H9 (cell line): ENCODE measurements at regions not wholly inside any gene's neighbourhood (a gene's known extent, or its start where the extent isn't known, plus 50 kb on each side); places are given as distances from the start of the nearest gene placed in this dataset.

ENCODE experiments used
- DNase-seq: peaks from one replicate; pipeline ENCODE4 v3.0.0-alpha.2; 2017
- H2AFZ ChIP-seq: one replicate; pipeline ENCODE4 v1.6.1; 2013; ENCODE audit warnings: mild to moderate bottlenecking, low read length, control low read depth, moderate library complexity
- H2AK5ac ChIP-seq: 2 replicates; pipeline ENCODE4 v1.6.1; 2013; ENCODE audit warnings: low read length, control low read depth, mixed read lengths; ENCODE audit not compliant: insufficient read length
- H2BK120ac ChIP-seq: one replicate; pipeline ENCODE4 v1.6.1; 2013; ENCODE audit warnings: low read depth, mild to moderate bottlenecking, low read length, control low read depth, inconsistent platforms; ENCODE audit not compliant: poor library complexity, severe bottlenecking
- H2BK12ac ChIP-seq: 2 replicates; pipeline ENCODE4 v1.6.1; 2013; ENCODE audit warnings: low read length, control low read depth, mixed read lengths, low read depth; ENCODE audit not compliant: insufficient read length
- H2BK15ac ChIP-seq: 2 replicates; pipeline ENCODE4 v1.6.1; 2013; ENCODE audit warnings: low read depth, low read length, control low read depth
- H2BK20ac ChIP-seq: one replicate; pipeline ENCODE4 v1.6.1; 2013; ENCODE audit warnings: low read depth, mild to moderate bottlenecking, low read length, control low read depth, inconsistent platforms; ENCODE audit not compliant: poor library complexity, severe bottlenecking
- H2BK5ac ChIP-seq: 2 replicates; pipeline ENCODE4 v1.6.1; 2013; ENCODE audit warnings: low read length, control low read depth, mixed read lengths; ENCODE audit not compliant: insufficient read length
- H3K14ac ChIP-seq: 2 replicates; pipeline ENCODE4 v1.6.1; 2013; ENCODE audit warnings: low read length, control low read depth; ENCODE audit not compliant: insufficient read depth
- H3K18ac ChIP-seq: 2 replicates; pipeline ENCODE4 v1.6.1; 2013; ENCODE audit warnings: low read depth, mild to moderate bottlenecking, mixed read lengths, low read length, control low read depth; ENCODE audit not compliant: insufficient read length
- H3K23ac ChIP-seq: 2 replicates; pipeline ENCODE4 v1.6.1; 2013; ENCODE audit warnings: low read length, control low read depth, mixed read lengths, low read depth; ENCODE audit not compliant: insufficient read length
- H3K23me2 ChIP-seq: 2 replicates; pipeline ENCODE4 v1.6.1; 2013; ENCODE audit warnings: low read depth, mild to moderate bottlenecking, mixed read lengths, low read length, control low read depth; ENCODE audit not compliant: insufficient read length, poor library complexity, severe bottlenecking
- H3K27ac ChIP-seq: 2 replicates; pipeline ENCODE4 v1.5.1; 2013; ENCODE audit warnings: low read length, control low read depth, mixed read lengths, low read depth; ENCODE audit not compliant: insufficient read length
- H3K27me3 ChIP-seq: 2 replicates; pipeline ENCODE4 v1.6.1; 2013; ENCODE audit warnings: low read length, control low read depth, inconsistent platforms; ENCODE audit not compliant: insufficient read depth
- H3K4ac ChIP-seq: 2 replicates; pipeline ENCODE4 v1.6.1; 2013; ENCODE audit warnings: low read depth, mild to moderate bottlenecking, control low read depth, inconsistent platforms, low read length, moderate library complexity
- H3K4me1 ChIP-seq: 2 replicates; pipeline ENCODE4 v1.6.1; 2013; ENCODE audit warnings: low read length, control low read depth, inconsistent platforms; ENCODE audit not compliant: insufficient read depth
- H3K4me2 ChIP-seq: 2 replicates; pipeline ENCODE4 v1.6.1; 2013; ENCODE audit warnings: low read length, control low read depth, mixed read lengths; ENCODE audit not compliant: insufficient read length, insufficient read depth
- H3K56ac ChIP-seq: 2 replicates; pipeline ENCODE4 v1.6.1; 2013; ENCODE audit warnings: low read depth, mild to moderate bottlenecking, mixed read lengths, low read length, control low read depth; ENCODE audit not compliant: insufficient read length
- H3K79me1 ChIP-seq: 2 replicates; pipeline ENCODE4 v1.6.1; 2013; ENCODE audit warnings: low read depth, mild to moderate bottlenecking, moderate library complexity, low read length, control low read depth, inconsistent platforms; ENCODE audit not compliant: insufficient read depth, poor library complexity, severe bottlenecking
- H3K79me2 ChIP-seq: 2 replicates; pipeline ENCODE4 v1.6.1; 2013; ENCODE audit warnings: low read length, control low read depth, inconsistent platforms; ENCODE audit not compliant: insufficient read depth
- H3K9ac ChIP-seq: 2 replicates; pipeline ENCODE4 v1.6.1; 2013; ENCODE audit warnings: low read length, control low read depth, mixed read lengths; ENCODE audit not compliant: insufficient read length; ENCODE audit errors: extremely low read depth
- H3K9me3 ChIP-seq: one replicate; pipeline ENCODE4 v1.6.1; 2013; ENCODE audit warnings: low read depth, low read length, inconsistent platforms; ENCODE audit not compliant: control insufficient read depth
- H3T11ph ChIP-seq: one replicate; pipeline ENCODE4 v1.6.1; 2013; ENCODE audit warnings: mild to moderate bottlenecking, low read length, control low read depth, inconsistent platforms
- H4K20me1 ChIP-seq: one replicate; pipeline ENCODE4 v1.6.1; 2013; ENCODE audit not compliant: control insufficient read depth, insufficient read length, insufficient read depth
- H4K5ac ChIP-seq: 2 replicates; pipeline ENCODE4 v1.6.1; 2013; ENCODE audit warnings: low read depth, mild to moderate bottlenecking, mixed read lengths, low read length, control low read depth; ENCODE audit not compliant: insufficient read length
- H4K8ac ChIP-seq: replicated peaks from 2 replicates; pipeline ENCODE4 v1.6.1; 2013; ENCODE audit warnings: low read length, control low read depth, mixed read lengths, low read depth; ENCODE audit not compliant: insufficient read length
- H4K91ac ChIP-seq: 2 replicates; pipeline ENCODE4 v1.6.1; 2013; ENCODE audit warnings: low read depth, mild to moderate bottlenecking, moderate library complexity, mixed read lengths, low read length, control low read depth; ENCODE audit not compliant: insufficient read length
- H3K27ac Mint-ChIP-seq, 3 experiments: 2 replicates in 2 of 3; 3 replicates in 1 of 3; pipeline ENCODE4 v1.8.0; 2020 to 2021; ENCODE audit warnings: mixed read lengths in 3 of 3, mild to moderate bottlenecking in 1 of 3, moderate library complexity in 1 of 3
- H3K27me3 Mint-ChIP-seq: 2 replicates; pipeline ENCODE4 v1.8.0; 2021; ENCODE audit warnings: low read depth, mild to moderate bottlenecking, moderate library complexity, mixed read lengths
- H3K36me3 Mint-ChIP-seq, 3 experiments: 2 replicates in 2 of 3; 3 replicates in 1 of 3; pipeline ENCODE4 v1.8.0; 2020 to 2021; ENCODE audit warnings: low read depth in 3 of 3, mixed read lengths in 3 of 3; ENCODE audit not compliant: insufficient read depth in 1 of 3
- H3K4me1 Mint-ChIP-seq, 2 experiments: 2 replicates each; pipeline ENCODE4 v1.8.0; 2020; ENCODE audit warnings: mixed read lengths in 2 of 2
- H3K4me3 Mint-ChIP-seq, 2 experiments: 2 replicates in 1 of 2; 3 replicates in 1 of 2; pipeline ENCODE4 v1.8.0; 2020 to 2021; ENCODE audit warnings: mild to moderate bottlenecking in 2 of 2, mixed read lengths in 2 of 2, moderate library complexity in 1 of 2
- H3K9me3 Mint-ChIP-seq, 2 experiments: 2 replicates in 1 of 2; 3 replicates in 1 of 2; pipeline ENCODE4 v1.8.0; 2020; ENCODE audit warnings: mild to moderate bottlenecking in 2 of 2, mixed read lengths in 2 of 2, moderate library complexity in 1 of 2
- CTCF ChIP-seq: fragments of 200-600 bp; sonication (generic); conservative IDR thresholded peaks from 3 replicates; pipeline ENCODE4 v1.8.0; 2021; ENCODE audit warnings: antibody characterized with exemption, mild to moderate bottlenecking
- WGBS: extraction: QIAGEN DNeasy Blood & Tissue Kit; methylation state at CpG from one replicate; pipeline ENCODE4 v1.1.7; 2013; ENCODE audit warnings: missing lambda C conversion rate, low lambda C conversion rate, mixed read lengths; ENCODE audit not compliant: insufficient read length; ENCODE audit errors: extremely low coverage; 5-methylcytosine and 5-hydroxymethylcytosine counted together

DNA sequence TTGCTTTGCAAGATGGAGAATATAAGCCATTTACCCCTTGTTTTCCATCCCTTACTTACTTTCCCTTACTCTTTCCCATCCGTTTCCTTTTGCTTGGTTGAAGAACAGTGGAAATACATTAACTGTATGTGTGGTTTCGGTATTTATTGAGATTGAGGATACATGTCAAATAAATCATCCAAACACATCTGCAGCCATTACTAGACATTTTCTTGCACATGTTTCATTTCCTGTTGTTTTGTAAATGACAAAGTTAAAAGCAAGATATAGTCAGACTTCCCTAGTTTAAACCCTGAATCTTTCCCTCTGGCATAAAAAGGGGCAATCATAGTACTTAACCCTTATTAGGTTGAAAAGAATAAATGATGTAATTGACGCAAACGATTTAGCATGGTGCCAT, 82.1 kb upstream of the BCHE start:
- H3K9me3 ChIP-seq, result no peaks in the 10 kb centered on the region
- no peak overlapping the region for H3K4me3 Mint-ChIP-seq
- H2BK12ac ChIP-seq, result no peak overlapping the region

More for the DNA sequence above, 82.1 kb upstream of the BCHE start:
- no peaks in the 10 kb centered on the region for H3K27me3 Mint-ChIP-seq
- Histone ChIP-seq H2AK5ac (no peak overlapping the region), H3K79me2 (no peaks in the 10 kb centered on the region), H3K27ac (no peak overlapping the region), H3T11ph (no peak overlapping the region), H4K5ac (no peak overlapping the region), H3K4me1 (no peaks in the 10 kb centered on the region), H3K79me1 (no peaks in the 10 kb centered on the region), H3K27me3 (no peaks in the 10 kb centered on the region), H2BK15ac (no peak overlapping the region), H4K20me1 (no peaks in the 10 kb centered on the region), H3K9ac (no peak overlapping the region), H3K23ac (no peak overlapping the region), H3K14ac (no peak overlapping the region), H3K4me2 (no peak overlapping the region), H3K56ac (no peak overlapping the region), H3K23me2 (no peaks in the 10 kb centered on the region), H4K8ac (no peak overlapping the region), H4K91ac (no peak overlapping the region), H3K4ac (no peak overlapping the region), H2AFZ (no peak overlapping the region), H2BK20ac (no peak overlapping the region), H3K18ac (no peak overlapping the region), H2BK5ac (no peak overlapping the region), H2BK120ac (no peak overlapping the region)
- TF ChIP-seq CTCF, result no peak
- H3K9me3 Mint-ChIP-seq, result peaks cover 0 to 17% of the 10 kb centered on the region in 2 experiments; a peak in 3 of 5 replicates
- no peak for DNase-seq
- WGBS, result no CpG with 5 or more reads among the region's 4 CpGs
- no peak overlapping the region for H3K27ac Mint-ChIP-seq
- H3K4me1 Mint-ChIP-seq, result peaks cover 3 to 6% of the 10 kb centered on the region in 2 experiments; a peak in 3 of 4 replicates
- H3K36me3 Mint-ChIP-seq, result peaks cover 0 to 4% (median 3%) of the 10 kb centered on the region in 3 experiments; a peak in 4 of 7 replicates
